Right atrium auricular region (tissue), 2 donors: ENCODE measurements at regions not wholly inside any gene's neighbourhood (a gene's known extent, or its start where the extent isn't known, plus 50 kb on each side); places are given as distances from the start of the nearest gene placed in this dataset.

Experiments used
- DNase-seq: peaks from one replicate; pipeline ENCODE4 v3.0.0-alpha.2; 2019; ENCODE audit warnings: low spot score
- H3K27ac ChIP-seq, 2 donors: fragments of 200-600 bp; sonication (generic); 1 replicate in 1 of 2; 2 replicates in 1 of 2; pipeline ENCODE4 v1.5.1; 2016 to 2019
- H3K27me3 ChIP-seq, 2 donors: fragments of 200-600 bp; sonication (generic); one replicate each; pipeline versions ENCODE4 v1.5.1 to v1.6.0; 2017 to 2019
- H3K36me3 ChIP-seq: fragments of 200-600 bp; sonication (generic); one replicate; pipeline ENCODE4 v1.5.1; 2016
- H3K4me1 ChIP-seq, 2 donors: fragments of 200-600 bp; sonication (generic); one replicate each; pipeline versions ENCODE4 v1.5.1 to v1.6.0; 2017 to 2019
- H3K4me3 ChIP-seq, 2 donors: fragments of 200-600 bp; sonication (generic); 1 replicate in 1 of 2; 2 replicates in 1 of 2; pipeline ENCODE4 v1.5.1; 2017 to 2019; ENCODE audit warnings: mild to moderate bottlenecking in 1 of 2, moderate library complexity in 1 of 2
- H3K9me3 ChIP-seq, 2 donors: fragments of 200-600 bp; sonication (generic); one replicate each; pipeline ENCODE4 v1.5.1; 2019
- CTCF ChIP-seq, 2 donors: fragments of 200-600 bp; sonication (generic); IDR thresholded peaks; one replicate each; pipeline ENCODE4 v1.5.1; 2019; ENCODE audit warnings: antibody characterized with exemption in 2 of 2

GRCh38 chrX:145532176-145532780 is 285.0 kb downstream of the SPANXN1 start:
- Histone ChIP-seq H3K36me3 (no peaks in the 10 kb centered on the region), H3K4me3 (no peak overlapping the region), H3K9me3 (peaks cover 0 to 7% of the 10 kb centered on the region in 2 donors), H3K27ac (no peak overlapping the region), H3K4me1 (no peaks in the 10 kb centered on the region), H3K27me3 (no peaks in the 10 kb centered on the region)
- DNase-seq: no peak
- no peak for TF ChIP-seq CTCF (IDR thresholded peaks at IDR 0.05)

GRCh38 chrX:145533534-145533933 is 284.1 kb upstream of the SLITRK2 start:
- TF ChIP-seq CTCF (IDR thresholded peaks at IDR 0.05): no peak
- Histone ChIP-seq H3K27me3 (no peaks in the 10 kb centered on the region), H3K27ac (no peak overlapping the region), H3K9me3 (no peaks in the 10 kb centered on the region), H3K4me3 (no peak overlapping the region), H3K36me3 (no peaks in the 10 kb centered on the region), H3K4me1 (no peaks in the 10 kb centered on the region)
- DNase-seq: no peak

GRCh38 chrX:145549496-145549895 is 268.1 kb upstream of the SLITRK2 start:
- Histone ChIP-seq H3K4me1 (no peaks in the 10 kb centered on the region), H3K9me3 (no peaks in the 10 kb centered on the region), H3K36me3 (no peaks in the 10 kb centered on the region), H3K27me3 (no peaks in the 10 kb centered on the region), H3K27ac (no peak overlapping the region), H3K4me3 (no peak overlapping the region)
- DNase-seq: no peak
- TF ChIP-seq CTCF (IDR thresholded peaks at IDR 0.05): no peak

GRCh38 chrX:145552643-145553042 is 265.0 kb upstream of the SLITRK2 start:
- no peak overlapping the region for H3K27ac ChIP-seq
- H3K4me1 ChIP-seq: no peaks in the 10 kb centered on the region
- no peaks in the 10 kb centered on the region for H3K36me3 ChIP-seq
- no peak overlapping the region for H3K4me3 ChIP-seq
- TF ChIP-seq CTCF (IDR thresholded peaks at IDR 0.05): no peak
- DNase-seq: no peak
- H3K27me3 ChIP-seq: no peaks in the 10 kb centered on the region
- no peaks in the 10 kb centered on the region for H3K9me3 ChIP-seq

GRCh38 chrX:145553702-145554101 is 263.9 kb upstream of the SLITRK2 start:
- H3K4me3 ChIP-seq: no peak overlapping the region
- no peak for DNase-seq
- no peak overlapping the region for H3K27ac ChIP-seq
- no peaks in the 10 kb centered on the region for H3K36me3 ChIP-seq
- H3K9me3 ChIP-seq: no peaks in the 10 kb centered on the region
- H3K27me3 ChIP-seq: no peaks in the 10 kb centered on the region
- H3K4me1 ChIP-seq: no peaks in the 10 kb centered on the region
- no peak for TF ChIP-seq CTCF (IDR thresholded peaks at IDR 0.05)

- Histone ChIP-seq H3K4me1 (no peaks in the 10 kb centered on the region), H3K36me3 (no peaks in the 10 kb centered on the region), H3K27ac (no peak overlapping the region), H3K4me3 (no peak overlapping the region), H3K27me3 (no peaks in the 10 kb centered on the region), H3K9me3 (no peaks in the 10 kb centered on the region)
- DNase-seq: no peak
- TF ChIP-seq CTCF (IDR thresholded peaks at IDR 0.05): no peak
Measured at GRCh38 chrX:145563159-145563558, 254.5 kb upstream of the SLITRK2 start.
